GM12865 (cell line): ENCODE measurements at regions not wholly inside any gene's neighbourhood (a gene's known extent, or its start where the extent isn't known, plus 50 kb on each side); places are given as distances from the start of the nearest gene placed in this dataset.

Source experiments
- DNase-seq: peaks from one replicate; pipeline ENCODE4 v3.0.0; 2010; ENCODE audit warnings: low read depth
- H3K4me3 ChIP-seq: 2 replicates; pipeline ENCODE4 v1.5.1; 2011; ENCODE audit warnings: mild to moderate bottlenecking, low read depth, low read length, control low read depth
- TF ChIP-seq, protein P1 (sequence below): IDR thresholded peaks from 2 replicates; pipeline ENCODE4 v1.5.1; 2011; ENCODE audit warnings: low read length, control low read depth, low read depth, inconsistent platforms; ENCODE audit not compliant: insufficient read depth; ENCODE audit errors: missing control alignments

DNA sequence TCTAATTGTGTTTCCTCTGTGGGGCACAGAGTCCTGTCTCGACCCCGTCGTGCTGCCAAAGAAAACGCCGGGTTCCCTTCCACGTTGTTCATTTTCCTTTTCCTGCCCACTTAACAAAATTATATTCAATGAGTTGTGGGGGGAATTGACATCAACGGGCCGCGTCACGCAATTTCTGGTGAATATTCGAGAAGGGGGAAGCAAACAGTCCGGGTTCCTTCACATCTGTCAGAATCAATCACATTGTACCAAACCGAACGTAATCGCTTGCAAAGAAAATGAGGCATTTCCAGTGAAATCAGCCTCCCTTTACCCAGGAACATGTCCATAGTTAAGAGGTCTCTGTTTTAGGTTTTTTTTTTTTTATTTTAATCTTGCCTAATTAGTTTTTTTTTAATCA, 243.5 kb downstream of the SHOX start:
- no peak overlapping the region for H3K4me3 ChIP-seq
- TF ChIP-seq, protein P1, sequence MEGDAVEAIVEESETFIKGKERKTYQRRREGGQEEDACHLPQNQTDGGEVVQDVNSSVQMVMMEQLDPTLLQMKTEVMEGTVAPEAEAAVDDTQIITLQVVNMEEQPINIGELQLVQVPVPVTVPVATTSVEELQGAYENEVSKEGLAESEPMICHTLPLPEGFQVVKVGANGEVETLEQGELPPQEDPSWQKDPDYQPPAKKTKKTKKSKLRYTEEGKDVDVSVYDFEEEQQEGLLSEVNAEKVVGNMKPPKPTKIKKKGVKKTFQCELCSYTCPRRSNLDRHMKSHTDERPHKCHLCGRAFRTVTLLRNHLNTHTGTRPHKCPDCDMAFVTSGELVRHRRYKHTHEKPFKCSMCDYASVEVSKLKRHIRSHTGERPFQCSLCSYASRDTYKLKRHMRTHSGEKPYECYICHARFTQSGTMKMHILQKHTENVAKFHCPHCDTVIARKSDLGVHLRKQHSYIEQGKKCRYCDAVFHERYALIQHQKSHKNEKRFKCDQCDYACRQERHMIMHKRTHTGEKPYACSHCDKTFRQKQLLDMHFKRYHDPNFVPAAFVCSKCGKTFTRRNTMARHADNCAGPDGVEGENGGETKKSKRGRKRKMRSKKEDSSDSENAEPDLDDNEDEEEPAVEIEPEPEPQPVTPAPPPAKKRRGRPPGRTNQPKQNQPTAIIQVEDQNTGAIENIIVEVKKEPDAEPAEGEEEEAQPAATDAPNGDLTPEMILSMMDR, result no peak
- no peak for DNase-seq

DNA sequence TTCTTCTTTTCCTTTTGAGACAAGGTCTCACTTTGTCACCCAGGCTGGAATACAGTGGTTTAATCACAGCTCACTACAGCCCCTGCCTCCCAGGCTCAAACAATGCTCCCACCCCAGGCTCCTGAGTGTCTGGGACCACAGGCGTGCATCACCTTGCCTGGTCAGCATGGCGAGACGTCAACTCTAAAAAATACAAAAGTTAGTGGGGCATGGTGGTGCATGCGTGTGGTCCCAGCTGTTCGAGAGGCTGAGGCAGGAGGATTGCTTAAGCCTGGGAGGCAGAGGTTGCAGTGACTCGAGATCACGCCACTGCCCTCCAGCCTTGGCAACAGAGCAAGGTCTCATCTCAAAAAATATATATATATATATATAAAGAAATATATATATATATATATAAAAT, 242.4 kb downstream of the SHOX start:
- no peak for DNase-seq
- H3K4me3 ChIP-seq, result no peak overlapping the region
- TF ChIP-seq, protein P1, result no peak

DNA sequence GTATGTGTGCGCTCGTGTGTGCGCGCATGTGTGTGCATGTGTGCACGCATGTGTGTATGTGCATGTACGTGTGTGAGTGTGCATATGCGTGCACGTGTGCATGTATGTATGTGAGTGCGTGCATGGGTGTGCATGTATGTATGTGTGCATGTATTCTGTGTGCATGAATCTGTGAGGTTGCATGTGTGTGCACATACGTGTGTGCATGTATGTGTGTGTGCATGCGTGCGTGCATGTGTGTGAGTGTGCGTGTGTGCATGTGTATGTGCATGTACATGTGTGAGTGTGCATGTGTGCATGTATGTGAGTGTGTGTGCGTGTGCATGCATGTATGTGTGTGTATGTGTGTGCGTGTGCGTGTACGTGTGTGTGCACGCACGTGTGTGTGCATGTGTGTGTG, 241.5 kb downstream of the SHOX start:
- TF ChIP-seq, protein P1, result no peak
- H3K4me3 ChIP-seq, result no peak overlapping the region
- DNase-seq, result no peak

DNA sequence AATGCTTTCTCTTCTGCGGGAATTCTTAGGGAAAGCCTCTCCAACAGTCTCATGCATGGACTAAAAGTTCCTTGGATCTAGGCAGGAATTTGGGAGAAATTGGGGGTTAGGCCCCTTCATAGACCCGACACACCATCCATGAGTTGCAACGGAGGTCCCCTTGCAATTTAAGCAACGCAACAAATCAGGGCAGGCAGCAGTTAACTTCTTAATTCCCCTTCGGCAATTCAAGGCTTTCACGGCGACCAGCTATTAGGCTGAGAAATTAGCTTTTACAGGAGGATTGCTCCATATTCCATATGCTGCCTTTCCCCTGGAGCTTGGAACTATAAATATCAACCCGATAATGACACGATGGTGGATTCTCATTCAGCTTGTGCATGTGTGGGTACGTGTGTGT, 241.0 kb downstream of the SHOX start:
- TF ChIP-seq, protein P1, result no peak
- H3K4me3 ChIP-seq, result no peak overlapping the region
- DNase-seq, result no peak

DNA sequence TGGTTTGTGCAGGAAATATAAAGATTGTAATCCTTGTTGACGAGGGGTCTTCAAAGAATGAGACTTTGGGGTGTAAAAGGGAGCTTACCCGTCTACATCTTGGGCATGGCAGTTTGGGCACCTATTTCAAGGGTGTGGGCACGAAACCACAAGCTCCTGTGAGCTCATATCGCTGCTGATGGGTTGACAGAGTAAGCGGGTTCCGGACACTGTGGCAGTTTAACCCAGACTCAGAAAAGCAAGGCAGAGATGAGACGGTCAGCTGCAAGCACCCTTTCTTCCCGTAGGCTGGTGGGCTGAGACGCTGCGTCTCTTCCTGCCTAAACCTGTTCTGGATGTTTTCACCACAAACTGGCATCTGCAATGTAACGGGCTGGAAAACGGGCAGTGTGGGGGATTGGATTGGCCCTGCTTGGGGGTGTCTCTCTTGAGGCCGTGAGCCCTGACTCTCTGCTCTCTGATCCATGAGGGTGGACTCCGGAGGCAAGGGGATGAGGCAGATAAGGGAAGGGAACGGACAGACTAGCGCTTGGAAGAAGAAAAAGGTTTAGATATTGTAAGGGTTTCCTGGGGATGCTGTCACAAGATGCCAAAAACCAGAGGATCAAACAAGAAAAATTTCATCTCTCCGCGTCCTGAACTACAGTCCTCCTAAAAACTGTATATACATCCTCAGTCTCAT, 237.5 kb downstream of the SHOX start:
- TF ChIP-seq, protein P1, result no peak
- H3K4me3 ChIP-seq, result no peak overlapping the region
- no peak for DNase-seq

DNA sequence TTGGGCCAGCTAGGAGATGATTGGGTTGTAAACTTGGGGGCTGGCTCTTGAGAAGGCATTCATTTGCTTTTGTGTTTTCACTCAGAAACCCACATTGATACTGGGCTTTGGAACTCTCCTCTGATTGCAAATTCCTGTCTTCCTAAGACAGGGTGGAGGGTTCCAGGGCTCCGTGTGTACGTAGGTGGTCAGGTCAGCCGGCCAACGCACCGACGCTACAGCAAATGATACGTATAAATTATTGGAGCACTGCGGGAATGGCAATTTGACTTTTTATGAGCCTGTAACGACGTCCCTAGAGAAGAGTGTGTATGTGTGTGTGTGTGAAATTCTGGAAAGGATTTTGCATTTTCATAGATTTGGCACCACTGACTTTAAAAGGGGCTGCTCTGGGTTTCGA, 236.9 kb downstream of the SHOX start:
- H3K4me3 ChIP-seq, result no peak overlapping the region
- TF ChIP-seq, protein P1, result no peak
- DNase-seq, result no peak

DNA sequence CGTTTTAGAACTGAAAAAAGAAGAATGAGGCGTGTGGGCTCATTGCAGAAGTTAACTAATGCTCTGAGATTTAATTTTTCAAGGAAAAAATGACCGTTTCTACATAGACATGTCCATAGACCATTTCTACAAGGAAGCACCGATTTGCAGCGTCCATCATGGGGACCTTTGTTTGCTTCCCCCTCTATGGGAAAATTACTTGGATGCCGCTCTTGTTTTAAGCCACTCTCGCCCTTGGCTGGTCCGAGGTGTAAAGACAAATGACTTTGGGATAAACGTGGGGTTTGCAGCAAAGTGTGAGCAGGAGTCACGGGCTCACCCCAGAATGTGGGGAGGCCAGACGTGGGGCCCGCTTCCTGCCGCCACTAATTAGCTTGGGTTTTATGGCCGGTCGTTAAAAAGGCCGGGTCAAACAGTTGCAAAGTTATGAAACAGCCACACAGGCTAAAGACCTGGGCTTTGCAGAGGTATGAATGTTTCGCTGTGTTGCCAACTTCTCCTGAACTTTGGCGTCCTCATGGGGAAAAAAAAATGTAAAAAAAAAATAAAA, 235.9 kb downstream of the SHOX start:
- DNase-seq, result no peak
- no peak overlapping the region for H3K4me3 ChIP-seq
- TF ChIP-seq, protein P1, result no peak
